ENCODE measurements at regions not wholly inside any gene's neighbourhood (a gene's known extent, or its start where the extent isn't known, plus 50 kb on each side); places are given as distances from the start of the nearest gene placed in this dataset.
A peak's percentile ranks its signal among the peaks of the same experiment; 100 is the strongest.

DNA sequence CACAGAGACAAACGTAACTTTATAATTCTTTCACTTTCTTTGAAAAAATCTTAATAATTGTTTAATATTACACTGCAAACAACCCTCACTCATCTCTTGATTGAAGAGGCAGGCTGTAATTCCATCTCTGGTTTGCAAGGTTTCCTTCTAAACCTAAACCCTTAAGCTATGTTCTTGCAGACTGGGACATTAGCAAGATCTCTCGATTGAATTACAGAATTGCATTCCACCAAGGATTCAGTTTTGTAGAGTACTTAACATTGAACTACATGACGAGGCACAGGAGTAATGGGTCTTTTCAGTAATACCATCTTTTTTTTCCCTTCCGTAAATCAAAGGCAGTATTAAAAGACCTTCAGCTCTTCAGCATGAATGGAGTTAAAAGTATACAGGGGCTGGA, 111.6 kb upstream of the EEF1E1 start:
- DNase-seq: no peak

DNA sequence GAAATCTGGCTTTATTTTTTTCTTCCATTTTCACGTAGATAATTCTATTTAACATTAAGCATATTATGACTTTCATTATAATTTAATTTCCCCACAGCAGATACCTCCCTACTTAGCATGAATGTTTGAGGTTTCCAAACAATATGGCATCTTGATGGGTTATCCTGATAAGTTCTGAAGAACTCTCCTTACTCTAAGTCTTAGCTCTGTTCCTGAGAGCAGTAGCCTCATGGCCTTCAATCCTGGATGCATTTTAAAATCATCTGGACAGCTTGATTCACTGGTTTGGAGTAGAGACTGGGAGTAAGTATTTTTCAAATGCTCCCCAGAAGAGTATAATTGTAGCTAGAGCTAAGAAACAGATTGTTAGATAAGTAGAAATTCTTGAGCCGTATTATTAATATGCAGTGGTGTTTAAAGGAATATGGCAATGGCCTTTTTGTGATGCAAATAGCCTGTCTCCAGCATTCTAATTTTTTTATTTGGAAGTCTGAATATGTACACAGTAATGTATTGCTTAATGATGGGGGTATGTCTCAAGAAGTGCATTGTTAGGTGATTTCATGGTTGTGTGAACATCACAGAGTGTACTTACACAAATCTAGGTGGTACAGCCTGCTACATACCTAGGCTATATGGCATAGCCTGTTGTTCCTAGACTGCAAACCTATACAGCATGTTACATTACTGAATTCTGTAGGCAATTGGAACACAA, 110.5 kb upstream of the EEF1E1 start:
- DNase-seq: no peak

DNA sequence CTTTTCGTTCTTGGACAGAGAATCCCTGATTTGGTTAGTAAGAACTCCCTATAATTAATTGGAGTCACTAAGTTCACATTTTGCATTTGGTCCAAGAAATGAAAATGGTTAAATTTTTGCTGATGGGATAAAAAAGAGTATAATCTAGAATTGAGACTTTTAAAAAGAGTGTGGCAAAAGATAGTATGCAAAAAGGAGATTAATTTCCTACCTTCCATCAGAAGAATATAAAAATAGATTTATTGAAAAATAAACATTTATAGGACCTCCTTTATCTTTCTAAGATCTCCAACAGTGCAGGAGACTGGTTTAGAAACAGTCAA, 105.5 kb upstream of the EEF1E1 start:
- DNase-seq: no peak

DNA sequence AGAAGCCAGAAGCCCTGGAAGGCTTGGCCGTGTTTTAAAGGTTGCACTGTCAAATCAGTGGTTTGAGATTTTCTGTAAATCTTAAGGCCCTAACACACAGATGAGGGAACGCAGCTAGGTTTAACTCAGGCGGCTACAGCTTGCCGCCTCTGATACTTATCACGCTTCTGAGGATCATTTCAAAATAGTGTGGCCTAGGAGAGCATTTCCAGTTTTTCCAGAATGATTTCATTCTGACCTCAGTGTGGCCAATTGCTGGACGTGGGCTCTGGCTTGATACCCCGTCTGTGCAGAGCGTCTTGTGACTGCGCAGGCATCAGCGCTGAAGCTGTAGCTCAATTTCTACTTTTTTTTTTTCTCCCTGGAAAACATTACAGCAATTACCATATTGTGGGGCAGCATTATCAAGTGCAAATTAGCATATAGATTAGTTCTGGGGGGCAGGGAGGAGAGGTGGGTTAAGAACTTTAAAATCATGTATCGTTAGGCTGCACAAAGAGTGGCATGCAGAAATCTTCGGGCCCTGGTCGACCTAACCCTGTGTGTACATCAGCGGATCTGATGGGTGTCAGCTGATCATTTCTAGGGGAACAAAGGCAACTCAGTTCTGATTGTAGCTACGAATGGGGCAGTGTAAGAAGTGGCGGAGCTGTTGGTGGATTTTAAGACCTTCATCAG, 105.0 kb upstream of the EEF1E1 start:
- DNase-seq: no peak

DNA sequence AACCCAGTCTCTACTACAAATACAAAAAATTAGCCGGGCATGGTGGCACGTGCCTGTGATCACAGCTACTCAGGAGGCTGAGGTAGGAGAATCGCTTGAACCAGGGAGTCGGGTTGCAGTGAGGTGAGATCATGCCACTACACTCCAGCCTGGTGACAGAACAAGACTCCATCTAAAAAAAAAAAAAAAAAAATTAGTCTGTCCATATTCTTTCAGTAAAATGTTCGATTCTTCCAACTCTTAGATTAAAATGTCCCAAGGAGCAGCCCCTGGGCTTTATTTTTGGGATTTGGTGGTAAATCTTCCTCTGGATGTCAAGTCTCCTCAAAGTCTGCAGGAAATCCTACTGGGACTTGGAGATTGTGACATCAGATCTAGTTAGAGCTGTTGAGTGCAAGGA, 101.0 kb upstream of the EEF1E1 start:
- no peak for DNase-seq

DNA sequence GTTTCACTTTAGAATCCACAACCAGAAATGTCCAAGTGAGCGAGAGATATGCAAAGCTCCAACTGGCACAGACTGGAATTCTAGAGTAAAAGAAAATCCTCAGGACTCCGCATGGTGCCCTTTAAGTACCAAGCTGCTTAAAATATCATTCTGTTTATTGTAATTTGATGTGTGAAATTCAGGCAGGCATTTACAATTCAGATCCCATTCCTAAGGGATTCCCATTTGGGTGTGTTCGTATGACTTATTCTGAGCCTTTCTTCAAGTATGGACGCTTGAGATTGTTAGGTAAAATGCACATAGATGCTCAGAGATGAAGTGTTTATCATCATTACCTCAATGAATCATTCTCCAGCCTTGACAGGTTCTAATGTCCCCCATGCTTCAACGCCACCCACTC, 99.3 kb upstream of the EEF1E1 start:
- DNase-seq: no peak

DNA sequence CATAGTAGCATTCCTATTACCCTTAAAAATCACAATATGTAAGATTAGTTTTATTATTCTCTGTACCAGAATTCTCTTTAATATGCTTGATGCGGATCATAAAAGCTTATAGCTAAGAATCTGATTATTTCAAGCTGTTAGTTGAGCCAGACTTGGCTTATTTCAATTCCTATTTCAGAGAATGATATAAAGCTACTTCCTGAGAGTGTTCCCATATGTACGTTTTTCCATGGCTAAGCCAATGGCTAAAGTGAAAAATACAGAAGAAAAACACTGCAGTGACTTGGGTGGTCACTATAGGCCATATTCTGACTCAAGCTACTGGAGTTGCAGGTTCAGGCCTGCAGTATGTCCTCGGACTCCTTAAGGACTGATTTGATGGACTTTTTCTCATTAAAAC, 97.9 kb upstream of the EEF1E1 start:
- no peak for DNase-seq

DNA sequence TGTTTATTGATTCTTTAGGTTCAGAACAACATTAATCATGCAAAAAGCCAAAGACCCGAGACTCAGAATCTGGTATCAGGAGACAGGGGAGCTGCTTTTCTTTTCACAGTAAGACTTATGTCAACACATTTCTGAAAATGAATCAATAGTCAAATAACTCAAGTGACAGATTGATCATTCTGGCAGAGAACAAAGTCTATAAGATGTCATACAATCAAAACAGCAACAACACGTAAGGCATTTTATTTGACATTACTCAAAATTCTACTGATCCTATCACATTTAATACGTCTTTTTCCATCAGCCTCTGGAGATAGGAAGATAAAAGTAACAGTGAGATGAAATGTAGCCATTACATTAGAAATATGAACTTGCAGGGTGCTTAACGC, 93.4 kb upstream of the EEF1E1 start:
- no peak for DNase-seq

DNA sequence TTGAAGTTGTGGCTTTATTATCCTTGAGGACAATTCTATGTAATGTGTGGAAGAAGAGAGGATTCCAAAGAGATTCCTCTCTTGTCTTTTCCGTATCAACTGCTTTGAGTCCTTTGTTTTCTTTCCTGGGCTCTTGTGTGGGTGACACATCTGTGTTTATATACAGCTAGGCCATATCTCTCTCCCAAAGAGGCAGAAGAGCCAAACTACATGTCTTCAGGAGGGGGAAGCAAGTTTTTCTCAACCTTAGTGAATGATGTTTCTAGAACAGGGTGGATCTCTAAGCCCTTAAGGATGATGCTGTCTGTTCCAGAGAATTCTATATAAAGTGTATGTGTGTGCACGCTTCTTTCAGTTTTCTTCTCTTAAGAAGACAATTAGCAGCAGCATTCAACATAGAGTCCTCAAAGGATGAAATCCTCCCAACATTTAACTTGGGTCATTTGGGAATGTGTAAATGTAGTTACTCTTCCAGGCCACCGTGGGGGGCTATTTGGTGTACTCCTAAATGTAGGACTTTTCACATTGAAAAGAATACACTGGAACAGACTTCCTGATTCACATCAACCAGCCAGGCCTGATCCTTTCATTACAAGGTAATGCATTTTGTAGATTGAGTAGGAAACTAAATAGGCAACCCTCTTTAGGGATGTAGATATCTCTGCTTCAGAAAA, 92.8 kb upstream of the EEF1E1 start:
- no peak for DNase-seq

DNA sequence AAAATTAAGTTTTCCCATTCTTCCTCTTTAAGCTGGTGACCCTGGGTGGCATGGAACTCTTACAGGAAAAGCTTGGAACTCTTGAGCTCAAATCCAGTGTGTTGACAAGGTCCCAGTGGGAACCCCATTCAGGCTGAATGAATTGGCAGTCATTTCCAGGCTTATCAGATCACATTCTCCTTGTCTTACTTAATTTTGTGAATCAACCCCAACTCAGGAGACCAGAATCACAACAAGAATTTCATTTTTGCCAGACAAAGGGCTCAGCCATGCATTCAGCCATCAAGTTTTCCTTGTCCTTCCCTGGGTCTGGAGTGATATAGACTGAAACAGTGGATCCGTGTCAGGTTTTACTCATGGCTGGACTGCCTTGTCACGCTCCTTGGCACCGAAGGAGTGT, 92.1 kb upstream of the EEF1E1 start:
- DNase-seq: no peak

DNA sequence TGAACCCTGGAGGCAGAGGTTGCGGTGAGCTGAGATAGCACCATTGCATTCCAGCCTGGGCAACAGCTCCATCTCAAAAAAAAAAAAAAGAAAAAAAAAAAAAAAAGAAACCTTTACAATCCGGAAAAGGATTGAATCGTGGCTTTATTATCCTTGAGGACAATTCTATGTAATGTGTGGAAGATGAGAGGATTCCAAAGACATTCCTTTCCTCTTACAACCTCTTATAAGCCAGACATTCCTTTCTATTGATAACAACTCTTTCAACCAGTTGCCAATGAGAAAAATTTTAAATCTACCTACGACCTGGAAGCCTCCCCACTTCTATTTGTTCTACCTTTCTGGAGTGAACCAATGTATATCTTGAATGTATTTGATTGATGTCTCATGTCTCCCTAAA, 91.2 kb upstream of the EEF1E1 start:
- DNase-seq: no peak

DNA sequence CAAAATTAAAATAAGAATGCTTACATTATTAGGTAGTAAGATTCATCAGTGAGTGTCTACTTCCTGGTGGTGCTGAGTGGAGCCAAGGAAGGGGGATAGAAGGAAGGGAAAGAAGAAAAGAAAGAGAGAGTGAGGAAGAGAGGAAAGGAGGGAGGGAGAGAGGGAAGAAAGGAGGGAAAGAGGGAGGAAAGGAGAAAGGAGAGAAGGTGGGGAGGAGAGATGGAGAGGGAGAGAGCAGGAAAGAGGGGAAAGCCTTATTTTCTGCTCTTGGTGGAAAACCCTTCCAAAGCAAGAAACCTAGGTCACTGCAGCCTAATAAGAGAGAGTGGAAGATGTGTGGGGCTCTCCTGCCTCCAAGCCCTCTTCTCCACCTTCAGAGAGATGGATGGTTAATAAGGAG, 90.2 kb upstream of the EEF1E1 start:
- DNase-seq: no peak

DNA sequence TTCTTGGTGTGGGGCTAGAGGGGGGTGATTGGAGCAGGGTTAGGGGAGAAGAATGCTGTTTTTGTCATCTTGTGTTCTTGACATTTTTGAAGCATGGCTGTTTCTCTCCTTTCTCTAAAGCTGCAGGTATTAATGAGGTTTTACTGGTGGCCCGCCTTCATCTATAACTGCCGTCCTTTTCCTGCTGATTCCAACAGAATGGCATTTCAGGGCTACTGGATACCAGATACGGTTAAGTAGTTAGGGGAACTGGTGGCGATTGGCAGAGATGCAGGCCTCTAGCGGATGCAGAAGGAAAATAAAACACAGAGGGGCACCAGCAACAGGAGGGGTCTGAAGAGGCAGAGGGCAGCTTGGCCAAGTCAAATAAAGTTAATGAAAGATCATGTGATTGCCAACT, 89.7 kb upstream of the EEF1E1 start:
- no peak for DNase-seq

DNA sequence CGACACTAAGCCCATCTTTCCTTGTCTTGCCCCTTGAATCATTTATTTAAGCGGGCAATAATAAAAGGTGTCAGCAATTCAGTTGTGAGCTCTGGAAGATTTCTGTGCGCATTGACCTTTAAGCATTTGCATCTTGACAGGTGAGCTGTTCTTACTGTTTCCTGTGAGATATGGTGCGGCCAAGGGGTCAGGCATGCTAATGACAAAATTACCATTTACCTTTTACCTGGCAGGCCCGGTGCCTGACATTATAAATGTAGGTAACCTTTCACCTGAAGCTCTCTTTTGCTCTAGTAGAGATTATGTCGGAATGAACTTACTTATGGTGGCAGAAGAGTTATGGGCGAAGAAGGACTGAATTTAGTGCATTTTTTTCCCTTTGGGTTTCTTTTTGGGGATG, 89.3 kb upstream of the EEF1E1 start:
- no peak for DNase-seq

DNA sequence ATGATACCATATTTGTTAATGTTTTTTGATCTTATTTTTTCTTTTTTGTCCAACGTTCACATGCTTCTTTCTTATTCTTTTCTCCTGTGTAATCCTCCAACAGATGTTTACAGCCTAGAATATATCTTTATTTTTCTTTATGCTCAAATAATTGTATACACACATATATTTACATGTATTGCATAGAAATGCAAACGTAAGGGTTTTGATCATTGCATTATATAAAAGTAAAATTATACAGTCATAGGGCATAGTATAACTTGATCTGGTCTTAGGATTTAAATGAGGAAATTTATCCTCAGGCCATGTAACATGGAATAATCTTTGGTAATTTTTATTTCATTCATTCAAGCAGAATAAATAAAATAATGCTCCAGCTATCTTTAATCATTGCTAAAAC, 84.9 kb upstream of the EEF1E1 start:
- DNase-seq: no peak

DNA sequence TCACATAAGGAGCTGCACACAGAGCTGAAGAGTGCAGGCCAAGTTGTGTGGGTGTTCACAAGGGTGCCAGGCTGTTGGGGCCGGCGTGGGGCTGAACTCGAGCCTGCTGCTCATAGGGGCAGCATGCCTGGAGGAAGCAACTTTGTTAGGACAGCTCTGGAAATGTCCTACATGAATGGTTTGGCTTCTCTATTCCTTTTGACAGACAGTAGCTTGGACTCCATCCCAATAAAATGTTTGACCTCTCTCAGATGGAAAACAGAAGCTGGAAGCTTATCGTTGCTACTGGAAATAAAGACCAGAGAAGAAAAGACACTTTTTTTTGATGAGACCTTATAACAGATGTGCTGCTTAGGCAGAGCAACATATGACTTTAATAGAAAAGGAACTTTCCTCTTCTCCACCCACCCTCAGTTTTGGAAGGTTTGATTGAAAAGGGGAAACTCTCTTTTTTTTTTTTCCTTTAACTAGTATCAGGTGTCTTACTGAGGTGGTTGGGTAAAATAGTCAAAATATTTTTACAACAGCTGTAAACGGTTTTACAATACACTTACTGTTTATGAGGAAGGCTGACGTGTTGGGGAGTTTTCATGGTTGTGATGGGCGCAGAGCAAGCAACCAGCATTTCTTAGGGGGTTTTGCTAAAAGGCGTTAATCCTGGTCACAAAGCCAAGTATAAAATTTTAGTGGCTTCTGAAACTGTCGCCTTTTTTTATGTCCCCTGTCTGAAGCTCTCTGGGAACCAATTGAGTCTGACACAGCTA, 80.7 kb upstream of the EEF1E1 start:
- no peak for DNase-seq

DNA sequence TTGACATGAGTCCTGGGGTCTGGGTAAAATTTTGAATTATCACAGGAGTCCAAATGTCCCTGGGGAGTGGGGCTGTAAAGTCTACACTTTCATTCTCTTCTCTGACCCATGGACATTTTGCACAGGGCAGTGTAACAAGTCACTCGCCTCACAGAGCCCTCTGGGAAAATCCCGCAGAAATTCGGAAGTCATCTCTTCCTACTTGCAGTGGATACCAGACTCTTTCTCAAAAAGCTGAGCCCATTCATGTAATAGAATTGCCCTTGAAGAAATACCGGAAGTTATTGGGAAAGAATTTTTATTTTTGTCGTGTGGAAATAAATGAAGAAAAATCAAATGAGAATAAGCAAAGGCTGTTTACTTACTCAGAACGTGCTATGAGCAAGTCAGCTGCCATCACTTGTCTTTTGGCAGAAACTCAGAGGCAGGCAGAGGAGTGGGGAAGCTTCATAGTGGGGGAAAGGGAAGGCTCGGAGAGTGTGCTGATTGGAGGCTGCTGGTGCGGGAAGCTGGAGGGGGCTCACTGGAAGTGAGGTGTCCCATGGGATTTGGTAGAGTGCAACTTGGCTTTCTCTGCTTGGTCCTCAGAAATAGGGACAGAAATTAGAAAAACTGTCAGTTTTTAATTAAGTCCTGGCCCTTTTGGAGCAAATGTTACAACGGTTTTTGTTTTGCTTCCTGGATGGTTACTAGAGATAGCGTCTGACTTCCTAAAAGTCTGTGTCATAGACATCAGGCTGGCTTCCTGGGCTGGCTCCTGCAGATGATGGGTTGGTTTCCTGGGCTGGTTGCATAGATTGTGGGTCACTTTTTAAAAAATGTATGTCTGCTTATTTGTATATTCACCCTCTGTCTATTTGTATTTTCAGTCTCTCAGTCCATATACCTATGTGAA, 79.8 kb upstream of the EEF1E1 start:
- no peak for DNase-seq

DNA sequence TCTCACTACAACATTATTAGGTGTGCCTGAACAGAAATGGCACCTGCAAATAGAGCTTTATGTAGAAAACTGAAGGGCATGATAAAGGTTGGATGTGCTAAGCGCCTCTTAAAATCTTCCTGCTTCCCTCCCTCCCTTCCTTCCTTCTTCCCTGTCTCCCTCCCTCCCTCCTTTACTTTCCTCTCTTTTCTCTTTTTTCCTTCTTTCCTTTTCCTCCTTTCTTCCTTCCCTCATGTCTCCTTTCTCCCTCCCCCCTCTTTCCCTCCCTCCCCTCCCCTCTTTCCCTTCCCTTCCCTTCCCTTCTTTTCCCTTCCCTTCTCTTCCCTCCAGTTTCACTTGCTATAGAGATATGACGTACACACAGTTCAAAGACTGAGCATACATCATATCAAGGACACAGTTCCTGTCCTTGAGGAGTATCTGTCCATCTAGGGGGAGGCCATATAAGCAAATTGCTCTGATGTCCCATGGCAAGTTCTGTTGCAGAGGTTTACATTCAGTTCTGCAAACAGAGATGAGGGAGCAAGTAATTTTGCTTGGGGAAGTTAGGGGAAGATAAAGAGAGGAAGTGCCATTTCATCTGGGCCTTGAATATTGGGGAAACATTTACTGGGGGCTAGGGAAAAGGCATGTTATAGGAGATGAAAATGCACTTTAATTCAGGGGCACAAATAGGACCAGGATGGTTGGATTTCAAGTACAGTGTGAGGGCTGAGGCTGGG, 79.0 kb upstream of the EEF1E1 start:
- no peak for DNase-seq

DNA sequence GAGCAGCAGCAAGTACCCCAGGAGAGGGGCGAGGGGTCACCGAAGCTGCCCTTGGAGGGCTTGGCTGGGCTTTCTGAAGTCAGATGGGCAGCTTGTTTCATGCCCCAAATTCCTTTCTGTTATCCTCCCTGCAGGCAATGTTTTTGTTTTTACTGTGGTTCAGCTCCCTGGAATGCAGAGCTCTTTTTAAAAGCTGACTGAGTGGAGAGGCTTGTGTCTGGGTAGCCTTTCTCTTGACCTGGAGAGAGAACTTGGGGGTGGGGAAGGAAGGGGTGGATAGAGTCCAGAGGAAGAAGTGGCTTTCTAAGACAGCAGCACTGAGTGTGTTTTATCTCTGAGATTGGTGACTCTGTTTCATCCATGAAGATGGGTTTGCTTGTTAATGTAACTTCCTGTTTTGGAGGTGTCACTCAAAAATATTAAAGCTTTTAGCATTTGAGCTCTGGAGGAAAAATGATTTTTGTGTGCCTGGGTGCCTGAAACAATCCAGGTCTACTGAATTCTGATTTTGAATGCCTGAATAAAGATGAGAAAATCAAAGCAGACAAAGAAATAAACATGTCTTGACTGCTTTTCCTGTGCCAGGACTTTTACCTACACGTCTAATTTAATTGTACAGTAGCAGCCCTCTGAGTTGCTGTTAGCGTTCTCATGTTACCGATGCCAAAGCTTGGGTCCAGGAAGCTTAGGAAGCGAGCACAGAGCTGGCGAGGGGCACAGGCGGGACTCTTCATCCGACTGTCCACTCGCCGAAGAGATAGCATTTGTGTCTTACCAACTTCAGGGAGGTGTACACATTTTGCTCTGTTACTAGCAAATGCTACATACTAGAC, 78.2 kb upstream of the EEF1E1 start:
- peak; percentile 42 for DNase-seq

DNA sequence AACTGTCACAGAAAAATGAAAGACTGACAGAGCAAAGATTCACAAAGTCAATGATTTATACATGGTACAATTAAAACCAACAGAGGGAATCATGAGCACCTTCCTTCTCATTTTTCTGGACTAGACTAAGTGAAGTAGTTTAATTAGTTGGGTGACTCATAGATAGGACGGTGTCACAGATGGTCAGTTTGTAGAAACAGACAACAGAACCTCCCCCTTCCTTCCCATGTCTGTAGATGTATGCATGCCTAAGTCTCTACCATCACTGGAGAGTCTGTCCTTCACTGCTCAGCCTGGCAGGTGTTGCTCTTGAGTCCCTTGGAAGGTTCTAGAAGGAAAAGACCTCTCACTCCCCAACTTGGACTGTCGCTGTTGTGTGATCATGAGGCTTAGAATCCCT, 75.4 kb upstream of the EEF1E1 start:
- no peak for DNase-seq
